Gastroesophageal sphincter (tissue), 4 donors: ENCODE measurements at regions not wholly inside any gene's neighbourhood (a gene's known extent, or its start where the extent isn't known, plus 50 kb on each side); places are given as distances from the start of the nearest gene placed in this dataset.
A peak's percentile ranks its signal among the peaks of the same experiment; 100 is the strongest.

Source experiments
- ATAC-seq: fragments of 150-250 bp; one replicate; pipeline ENCODE4 v1.9.1; 2016; ENCODE audit warnings: mild to moderate bottlenecking, moderate library complexity
- H3K27ac ChIP-seq, 4 donors: fragments of 200-600 bp; sonication (generic) in 3 of 4; 1 replicate in 3 of 4; 2 replicates in 1 of 4; pipeline ENCODE4 v1.5.1; 2016 to 2019
- H3K27me3 ChIP-seq: fragments of 200-600 bp; sonication (generic); one replicate; pipeline ENCODE4 v1.5.1; 2019
- H3K36me3 ChIP-seq, 2 donors: fragments of 200-600 bp; sonication (generic); one replicate each; pipeline ENCODE4 v1.5.1; 2019; ENCODE audit warnings: control low read depth in 1 of 2
- H3K4me1 ChIP-seq, 3 donors: fragments of 200-600 bp; sonication (generic); 1 replicate in 2 of 3; 2 replicates in 1 of 3; pipeline ENCODE4 v1.5.1; 2016 to 2019; ENCODE audit warnings: control low read depth in 2 of 3
- H3K4me3 ChIP-seq, 2 donors: fragments of 200-600 bp; sonication (generic); one replicate each; pipeline ENCODE4 v1.5.1; 2019; ENCODE audit warnings: mild to moderate bottlenecking in 1 of 2, moderate library complexity in 1 of 2
- H3K9me3 ChIP-seq, 3 donors: fragments of 200-600 bp; sonication (generic); one replicate each; pipeline ENCODE4 v1.5.1; 2017 to 2019; ENCODE audit warnings: control low read depth in 2 of 3
- CTCF ChIP-seq, 4 experiments: fragments of 200-600 bp in 2 of 4; fragments of 450-650 bp in 2 of 4; sonication (generic) in 1 of 4; IDR thresholded peaks; one replicate each; pipeline ENCODE4 v1.5.1; 2017 to 2019; ENCODE audit warnings: antibody characterized with exemption in 4 of 4, mild to moderate bottlenecking in 2 of 4, moderate library complexity in 2 of 4
- EP300 ChIP-seq: sonication (generic); formaldehyde crosslinking; IDR thresholded peaks from one replicate; pipeline ENCODE4 v1.6.1; 2017; ENCODE audit warnings: antibody characterized with exemption, mild to moderate bottlenecking
- POLR2A ChIP-seq, 2 donors: fragments of 450-650 bp; IDR thresholded peaks; one replicate each; pipeline ENCODE4 v1.6.1; 2017; ENCODE audit warnings: antibody characterized with exemption in 2 of 2, mild to moderate bottlenecking in 2 of 2, moderate library complexity in 1 of 2
- POLR2AphosphoS5 ChIP-seq: sonication (generic); formaldehyde crosslinking; IDR thresholded peaks from one replicate; pipeline ENCODE4 v1.6.1; 2017; ENCODE audit warnings: antibody characterized with exemption
- WGBS, 2 donors: methylation state at CpG; one replicate each; pipeline ENCODE4 v1.1.5; 2018; ENCODE audit warnings: low coverage in 1 of 2; 5-methylcytosine and 5-hydroxymethylcytosine counted together

GRCh38 chr5:77560677-77561263 lies 68.7 kb upstream of the WDR41 start:
- no peaks in the 10 kb centered on the region for H3K9me3 ChIP-seq
- H3K4me1 ChIP-seq, result no peaks in the 10 kb centered on the region
- WGBS, 2 donors, result 6 to 11% methylated on average over 1 of the region's 1 CpG
- no peak for ATAC-seq
- H3K36me3 ChIP-seq, result no peaks in the 10 kb centered on the region
- no peak overlapping the region for H3K27ac ChIP-seq
- no peak overlapping the region for H3K4me3 ChIP-seq
- TF ChIP-seq POLR2AphosphoS5 (no peak), CTCF (IDR thresholded peaks at IDR 0.05) (peak in 2 of 4 experiments; percentile 21 to 50)
- peaks cover 4% of the 10 kb centered on the region for H3K27me3 ChIP-seq

- H3K36me3 ChIP-seq, result no peaks in the 10 kb centered on the region
- H3K27me3 ChIP-seq, result no peaks in the 10 kb centered on the region
- no peak for TF ChIP-seq CTCF (IDR thresholded peaks at IDR 0.05)
- TF ChIP-seq POLR2AphosphoS5, result no peak
- no peak for TF ChIP-seq EP300
- no peak for TF ChIP-seq POLR2A (IDR thresholded peaks at IDR 0.05)
- H3K4me1 ChIP-seq, result no peaks in the 10 kb centered on the region
- ATAC-seq, result no peak
- no peak overlapping the region for H3K27ac ChIP-seq
- 52 to 63% methylated on average over 5 of the region's 5 CpGs for WGBS, 2 donors
- H3K9me3 ChIP-seq, result no peaks in the 10 kb centered on the region
- no peak overlapping the region for H3K4me3 ChIP-seq
Observed at GRCh38 chr5:77558266-77558665, 66.2 kb upstream of the WDR41 start.

- ATAC-seq, result no peak
- TF ChIP-seq CTCF (IDR thresholded peaks at IDR 0.05) (no peak), POLR2A (IDR thresholded peaks at IDR 0.05) (no peak), EP300 (no peak), POLR2AphosphoS5 (no peak)
- Histone ChIP-seq H3K36me3 (no peaks in the 10 kb centered on the region), H3K4me3 (no peak overlapping the region), H3K9me3 (peaks cover 0 to 13% (median 0%) of the 10 kb centered on the region in 3 donors), H3K27me3 (no peaks in the 10 kb centered on the region), H3K4me1 (no peaks in the 10 kb centered on the region), H3K27ac (no peak overlapping the region)
- WGBS, 2 donors, result 59 to 70% methylated on average over 1 of the region's 1 CpG
Observed at GRCh38 chr5:77550406-77550805, 58.3 kb upstream of the WDR41 start.

GRCh38 chr5:77545285-77545684 lies 53.2 kb upstream of the WDR41 start:
- 82 to 100% methylated on average over 4 to 12 of the region's 12 CpGs for WGBS, 2 donors
- TF ChIP-seq EP300, result no peak
- TF ChIP-seq POLR2A (IDR thresholded peaks at IDR 0.05), result no peak
- ATAC-seq, result no peak
- peaks cover 0 to 13% (median 0%) of the 10 kb centered on the region in 3 donors for H3K9me3 ChIP-seq
- no peak overlapping the region for H3K27ac ChIP-seq
- H3K4me3 ChIP-seq, result no peak overlapping the region
- H3K4me1 ChIP-seq, result no peaks in the 10 kb centered on the region
- no peaks in the 10 kb centered on the region for H3K27me3 ChIP-seq
- no peaks in the 10 kb centered on the region for H3K36me3 ChIP-seq
